ENCODE measurements at regions not wholly inside any gene's neighbourhood (a gene's known extent, or its start where the extent isn't known, plus 50 kb on each side); places are given as distances from the start of the nearest gene placed in this dataset.
"Not testable (repeated sequence)": the region's sequence is repeated elsewhere in the genome, so short reads cannot be mapped to it uniquely, and the experiment has no call there.

GRCh38 chr2:176574484-176575236 lies 305.4 kb downstream of the MTX2 start:
- no peak for DNase-seq

GRCh38 chr2:176575237-176575744 lies 306.0 kb downstream of the MTX2 start:
- DNase-seq: no peak

- DNase-seq: no peak
These were observed 307.8 kb downstream of the MTX2 start for GRCh38 chr2:176577054-176577453.

GRCh38 chr2:176578292-176578691 lies 309.1 kb downstream of the MTX2 start:
- DNase-seq: not testable (repeated sequence)

GRCh38 chr2:176579608-176580007 lies 310.4 kb downstream of the MTX2 start:
- no peak for DNase-seq

GRCh38 chr2:176581557-176582165 lies 312.4 kb downstream of the MTX2 start:
- no peak for DNase-seq

GRCh38 chr2:176582176-176582575 lies 312.9 kb downstream of the MTX2 start:
- no peak for DNase-seq

GRCh38 chr2:176582990-176583481 lies 313.8 kb downstream of the MTX2 start:
- peak; percentile 40 for DNase-seq

GRCh38 chr2:176583607-176584006 lies 314.4 kb downstream of the MTX2 start:
- no peak for DNase-seq

- no peak for DNase-seq
These were observed 315.1 kb downstream of the MTX2 start for GRCh38 chr2:176584333-176584732.

- no peak for DNase-seq
These were observed 316.0 kb downstream of the MTX2 start for GRCh38 chr2:176585291-176585690.

- DNase-seq: no peak
These were observed 316.5 kb downstream of the MTX2 start for GRCh38 chr2:176585791-176586190.

GRCh38 chr2:176589287-176589686 lies 320.0 kb downstream of the MTX2 start:
- no peak for DNase-seq

- no peak for DNase-seq
These were observed 320.7 kb downstream of the MTX2 start for GRCh38 chr2:176589825-176590440.

- no peak for DNase-seq
These were observed 323.0 kb downstream of the MTX2 start for GRCh38 chr2:176592216-176592615.

GRCh38 chr2:176595986-176596385 lies 326.7 kb downstream of the MTX2 start:
- DNase-seq: no peak

- DNase-seq: no peak
These were observed 328.7 kb downstream of the MTX2 start for GRCh38 chr2:176597916-176598315.

GRCh38 chr2:176598351-176598750 lies 329.1 kb downstream of the MTX2 start:
- DNase-seq: no peak

GRCh38 chr2:176599796-176600485 lies 330.7 kb downstream of the MTX2 start:
- DNase-seq: no peak

GRCh38 chr2:176601066-176601465 lies 331.8 kb downstream of the MTX2 start:
- no peak for DNase-seq

- no peak for DNase-seq
These were observed 342.8 kb downstream of the MTX2 start for GRCh38 chr2:176612036-176612435.

- no peak for DNase-seq
These were observed 343.5 kb downstream of the MTX2 start for GRCh38 chr2:176612736-176613135.
